Tibial nerve (tissue), 4 donors: ENCODE measurements at regions not wholly inside any gene's neighbourhood (a gene's known extent, or its start where the extent isn't known, plus 50 kb on each side); places are given as distances from the start of the nearest gene placed in this dataset.
A peak's percentile ranks its signal among the peaks of the same experiment; 100 is the strongest.

Experiments
- CTCF ChIP-seq, 5 experiments: fragments of 200-600 bp in 3 of 5; fragments of 450-650 bp in 2 of 5; sonication (generic) in 3 of 5; IDR thresholded peaks; one replicate each; pipeline ENCODE4 v1.5.1; 2016 to 2019; ENCODE audit warnings: antibody characterized with exemption in 5 of 5, mild to moderate bottlenecking in 3 of 5, moderate library complexity in 2 of 5
- EP300 ChIP-seq, 2 donors: sonication (generic); formaldehyde crosslinking; IDR thresholded peaks; one replicate each; pipeline ENCODE4 v1.6.1; 2017; ENCODE audit warnings: antibody characterized with exemption in 2 of 2, mild to moderate bottlenecking in 1 of 2
- POLR2A ChIP-seq, 2 donors: fragments of 450-650 bp; IDR thresholded peaks; one replicate each; pipeline ENCODE4 v1.6.1; 2017; ENCODE audit warnings: antibody characterized with exemption in 2 of 2, mild to moderate bottlenecking in 2 of 2, moderate library complexity in 2 of 2

DNA sequence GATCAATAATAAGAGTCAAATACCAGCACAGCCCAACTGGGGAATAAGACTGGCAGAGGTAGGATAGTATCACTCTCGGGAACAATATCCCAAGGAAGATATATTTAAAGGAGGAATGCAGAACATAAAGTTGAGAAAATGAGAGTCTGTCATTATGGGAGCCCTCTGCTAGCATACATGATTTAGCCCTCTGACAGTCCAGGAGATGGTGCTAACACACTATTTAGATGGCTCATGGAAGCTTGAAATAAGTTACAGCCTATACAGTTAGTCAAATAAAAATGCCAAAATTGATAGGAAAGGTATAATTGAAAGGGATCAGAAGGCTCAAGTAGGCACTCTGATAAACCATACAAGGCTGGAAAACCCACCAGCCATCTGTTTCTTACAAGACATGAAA is 201.0 kb upstream of the NEIL3 start:
- TF ChIP-seq CTCF (IDR thresholded peaks at IDR 0.05) (peak in 1 of 5 experiments; percentile 7), POLR2A (IDR thresholded peaks at IDR 0.05) (no peak), EP300 (IDR thresholded peaks at IDR 0.05) (no peak)
